ENCODE measurements at regions not wholly inside any gene's neighbourhood (a gene's known extent, or its start where the extent isn't known, plus 50 kb on each side); places are given as distances from the start of the nearest gene placed in this dataset.

GRCh38 chr13:68025604-68026003 lies 795.5 kb upstream of the PCDH9 start:
- Histone ChIP-seq H3K27me3 (no peaks in the 10 kb centered on the region), H3K4me1 (peaks cover 0 to 22% (median 2%) of the 10 kb centered on the region in 4 donors), H3K4me3 (no peak overlapping the region), H3K27ac (no peak overlapping the region), H3K36me3 (no peaks in the 10 kb centered on the region), H3K9me3 (no peaks in the 10 kb centered on the region)
- 68 to 71% methylated on average over 2 of the region's 2 CpGs for WGBS, 2 donors (ENCODE audit: low coverage in 1 of 2)
- DNase-seq: no peak
- TF ChIP-seq CTCF (IDR thresholded peaks at IDR 0.05): no peak
- no peak for TF ChIP-seq POLR2AphosphoS5 (IDR thresholded peaks at IDR 0.05)
- in situ Hi-C loops (cut with MboI; ENCODE audit: low pct_ligation_motif_present in 1 of 4, low pct_unique_long_range_greater_than_20kb in 1 of 4, low sequenced_read_pairs in 3 of 4) (no loop called here), intact Hi-C loops (cut with DNase I; ENCODE audit: low total_unique reads) (no loop called here)

- in situ Hi-C loops (cut with MboI; ENCODE audit: low pct_ligation_motif_present in 1 of 4, low pct_unique_long_range_greater_than_20kb in 1 of 4, low sequenced_read_pairs in 3 of 4): no loop called here
These were observed 793.9 kb upstream of the PCDH9 start for GRCh38 chr13:68023838-68024581.

GRCh38 chr13:68019901-68020300 lies 789.8 kb upstream of the PCDH9 start:
- no peaks in the 10 kb centered on the region for H3K27me3 ChIP-seq
- TF ChIP-seq EP300 (IDR thresholded peaks at IDR 0.05; ENCODE audit: low read depth): no peak
- TF ChIP-seq CTCF (IDR thresholded peaks at IDR 0.05): no peak
- no peak for TF ChIP-seq POLR2AphosphoS5 (IDR thresholded peaks at IDR 0.05)
- no peak for TF ChIP-seq POLR2A (IDR thresholded peaks at IDR 0.05)
- WGBS, 2 donors (ENCODE audit: low coverage in 1 of 2): 94 to 100% methylated on average over 1 of the region's 1 CpG
- peaks cover 0 to 14% (median 2%) of the 10 kb centered on the region in 4 donors for H3K4me1 ChIP-seq
- no peak overlapping the region for H3K27ac ChIP-seq
- H3K36me3 ChIP-seq: no peaks in the 10 kb centered on the region
- no peaks in the 10 kb centered on the region for H3K9me3 ChIP-seq
- in situ Hi-C loops (cut with MboI; ENCODE audit: low pct_ligation_motif_present in 1 of 4, low pct_unique_long_range_greater_than_20kb in 1 of 4, low sequenced_read_pairs in 3 of 4): no loop called here
- intact Hi-C loops (cut with DNase I; ENCODE audit: low total_unique reads): no loop called here
- no peak overlapping the region for H3K4me3 ChIP-seq
- DNase-seq: no peak

More at GRCh38 chr13:68023838-68024581, 793.9 kb upstream of the PCDH9 start:
- Histone ChIP-seq H3K27me3 (no peaks in the 10 kb centered on the region), H3K9me3 (no peaks in the 10 kb centered on the region), H3K36me3 (no peaks in the 10 kb centered on the region), H3K4me1 (peaks cover 0 to 22% (median 2%) of the 10 kb centered on the region in 4 donors), H3K27ac (peak overlapping the region; percentile 2 to 64 (median 34)), H3K4me3 (no peak overlapping the region)
- 52 to 64% methylated on average over 10 to 15 of the region's 15 CpGs for WGBS, 2 donors (ENCODE audit: low coverage in 1 of 2)
- no peak for TF ChIP-seq POLR2A (IDR thresholded peaks at IDR 0.05)
- TF ChIP-seq POLR2AphosphoS5 (IDR thresholded peaks at IDR 0.05): no peak
- intact Hi-C loops (cut with DNase I; ENCODE audit: low total_unique reads): no loop called here
- peak; percentile 13 for DNase-seq

- in situ Hi-C loops (cut with MboI; ENCODE audit: low pct_ligation_motif_present in 1 of 4, low pct_unique_long_range_greater_than_20kb in 1 of 4, low sequenced_read_pairs in 3 of 4): no loop called here
- Histone ChIP-seq H3K4me3 (no peak overlapping the region), H3K27me3 (no peaks in the 10 kb centered on the region), H3K4me1 (no peaks in the 10 kb centered on the region), H3K27ac (no peak overlapping the region), H3K9me3 (no peaks in the 10 kb centered on the region), H3K36me3 (no peaks in the 10 kb centered on the region)
- WGBS, 2 donors (ENCODE audit: low coverage in 1 of 2): 76 to 81% methylated on average over 3 of the region's 3 CpGs
- DNase-seq: no peak
- TF ChIP-seq EP300 (IDR thresholded peaks at IDR 0.05; ENCODE audit: low read depth): no peak
- TF ChIP-seq POLR2AphosphoS5 (IDR thresholded peaks at IDR 0.05): no peak
- TF ChIP-seq POLR2A (IDR thresholded peaks at IDR 0.05): no peak
- no peak for TF ChIP-seq CTCF (IDR thresholded peaks at IDR 0.05)
- intact Hi-C loops (cut with DNase I; ENCODE audit: low total_unique reads): no loop called here
These were observed 779.4 kb upstream of the PCDH9 start for GRCh38 chr13:68009546-68009945.

- peaks cover 0 to 4% of the 10 kb centered on the region in 2 donors for H3K9me3 ChIP-seq
These were observed 777.4 kb upstream of the PCDH9 start for GRCh38 chr13:68007576-68007975.

More at GRCh38 chr13:68007576-68007975, 777.4 kb upstream of the PCDH9 start:
- Histone ChIP-seq H3K36me3 (no peaks in the 10 kb centered on the region), H3K27me3 (no peaks in the 10 kb centered on the region), H3K27ac (no peak overlapping the region), H3K4me3 (no peak overlapping the region), H3K4me1 (no peaks in the 10 kb centered on the region)
- intact Hi-C loops (cut with DNase I; ENCODE audit: low total_unique reads): no loop called here
- in situ Hi-C loops (cut with MboI; ENCODE audit: low pct_ligation_motif_present in 1 of 4, low pct_unique_long_range_greater_than_20kb in 1 of 4, low sequenced_read_pairs in 3 of 4): no loop called here
- TF ChIP-seq CTCF (IDR thresholded peaks at IDR 0.05): no peak
- TF ChIP-seq POLR2AphosphoS5 (IDR thresholded peaks at IDR 0.05): no peak
- TF ChIP-seq EP300 (IDR thresholded peaks at IDR 0.05; ENCODE audit: low read depth): no peak
- TF ChIP-seq POLR2A (IDR thresholded peaks at IDR 0.05): no peak
- DNase-seq: no peak
- 40 to 50% methylated on average over 1 of the region's 1 CpG for WGBS, 2 donors (ENCODE audit: low coverage in 1 of 2)

All from transverse colon (tissue), 4 donors.